Kidney (tissue), 13 donors: ENCODE measurements at regions not wholly inside any gene's neighbourhood (a gene's known extent, or its start where the extent isn't known, plus 50 kb on each side); places are given as distances from the start of the nearest gene placed in this dataset.
A peak's percentile ranks its signal among the peaks of the same experiment; 100 is the strongest.

Experiments
- DNase-seq, 5 donors: peaks; one replicate each; pipeline ENCODE4 v3.0.0-alpha.2; 2013 to 2020
- FAIRE-seq: peaks from 2 replicates; lab custom pipeline; 2012; peaks lifted over from hg19 to GRCh38; lab: Jason Lieb, UNC
- H3K27ac ChIP-seq, 2 donors: one replicate each; pipeline ENCODE4 v1.7.0; 2013; ENCODE audit warnings: low read depth in 2 of 2, low read length in 2 of 2, inconsistent platforms in 1 of 2
- H3K27me3 ChIP-seq: one replicate; pipeline ENCODE4 v1.7.1; 2013; ENCODE audit warnings: low read length, inconsistent platforms; ENCODE audit not compliant: control insufficient read depth, insufficient read depth
- H3K36me3 ChIP-seq, 3 donors: one replicate each; pipeline versions ENCODE4 v1.7.0 to v1.7.1; 2013; ENCODE audit warnings: low read length in 3 of 3, control low read depth in 1 of 3, inconsistent platforms in 1 of 3; ENCODE audit not compliant: insufficient read depth in 3 of 3, control insufficient read depth in 2 of 3
- H3K4me1 ChIP-seq, 3 donors: one replicate each; pipeline versions ENCODE4 v1.7.0 to v1.7.1; 2013; ENCODE audit warnings: low read length in 3 of 3, inconsistent platforms in 1 of 3, low read depth in 1 of 3; ENCODE audit not compliant: control insufficient read depth in 2 of 3, insufficient read depth in 2 of 3
- H3K4me3 ChIP-seq, 3 donors: one replicate each; pipeline versions ENCODE4 v1.7.0 to v1.8.1; 2013; ENCODE audit warnings: low read length in 3 of 3, control low read depth in 1 of 3, inconsistent platforms in 1 of 3
- H3K9ac ChIP-seq, 3 donors: one replicate each; pipeline versions ENCODE4 v1.7.0 to v1.7.1; 2013; ENCODE audit warnings: low read length in 3 of 3, control low read depth in 1 of 3, inconsistent platforms in 1 of 3
- H3K9me3 ChIP-seq, 3 donors: one replicate each; pipeline versions ENCODE4 v1.7.0 to v1.7.1; 2013; ENCODE audit warnings: low read length in 3 of 3, control low read depth in 1 of 3, inconsistent platforms in 1 of 3; ENCODE audit not compliant: control insufficient read depth in 2 of 3, insufficient read depth in 1 of 3
- intact Hi-C: fragments of 100-400 bp; cut with DNase I; formaldehyde crosslinking; loops from one replicate; pipeline ENCODE4 v1.11.1; 2022
- TF ChIP-seq, protein P1 (sequence below): IDR thresholded peaks from 3 replicates; pipeline ENCODE4 v1.5.1; 2012; ENCODE audit warnings: mild to moderate bottlenecking, moderate library complexity, borderline replicate concordance; ENCODE audit not compliant: insufficient read depth; ENCODE audit errors: extremely low read depth
- donor health status: control.
- donor health status: control.
- donor health status: control.
- donor health status: control.
- donor health status: control.
- donor health status: DM: yes; HTN: yes; CAD: no.
- donor health status: Normal renal cell carcinoma (clear cell type).

DNA sequence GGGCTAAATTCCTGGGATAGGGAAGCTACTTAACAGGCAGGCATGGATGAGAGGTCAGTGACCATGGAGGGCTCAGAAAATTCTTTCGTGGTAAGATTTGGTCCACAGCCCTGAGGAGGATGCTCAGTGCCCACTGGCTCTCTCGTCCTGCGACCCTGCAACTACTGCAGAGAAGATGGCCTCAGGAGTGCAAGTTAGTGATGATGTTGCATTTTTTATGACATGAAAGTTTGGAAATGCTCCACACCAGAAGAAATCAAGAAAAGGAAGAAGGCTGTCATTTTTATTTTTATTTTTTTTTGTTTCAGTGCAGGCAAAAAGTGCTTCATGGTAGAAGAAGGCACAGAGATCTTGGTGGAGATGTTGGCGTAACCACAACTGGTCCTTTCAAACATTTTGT is 238.6 kb upstream of the PARD3B start:
- Histone ChIP-seq H3K36me3 (no peaks in the 10 kb centered on the region), H3K9me3 (no peaks in the 10 kb centered on the region), H3K4me1 (no peaks in the 10 kb centered on the region), H3K4me3 (no peak overlapping the region), H3K9ac (no peak overlapping the region), H3K27me3 (no peaks in the 10 kb centered on the region), H3K27ac (no peak overlapping the region)
- DNase-seq (no peak), FAIRE-seq (no peak)
- intact Hi-C loops: no loop called here
- TF ChIP-seq, protein P1, sequence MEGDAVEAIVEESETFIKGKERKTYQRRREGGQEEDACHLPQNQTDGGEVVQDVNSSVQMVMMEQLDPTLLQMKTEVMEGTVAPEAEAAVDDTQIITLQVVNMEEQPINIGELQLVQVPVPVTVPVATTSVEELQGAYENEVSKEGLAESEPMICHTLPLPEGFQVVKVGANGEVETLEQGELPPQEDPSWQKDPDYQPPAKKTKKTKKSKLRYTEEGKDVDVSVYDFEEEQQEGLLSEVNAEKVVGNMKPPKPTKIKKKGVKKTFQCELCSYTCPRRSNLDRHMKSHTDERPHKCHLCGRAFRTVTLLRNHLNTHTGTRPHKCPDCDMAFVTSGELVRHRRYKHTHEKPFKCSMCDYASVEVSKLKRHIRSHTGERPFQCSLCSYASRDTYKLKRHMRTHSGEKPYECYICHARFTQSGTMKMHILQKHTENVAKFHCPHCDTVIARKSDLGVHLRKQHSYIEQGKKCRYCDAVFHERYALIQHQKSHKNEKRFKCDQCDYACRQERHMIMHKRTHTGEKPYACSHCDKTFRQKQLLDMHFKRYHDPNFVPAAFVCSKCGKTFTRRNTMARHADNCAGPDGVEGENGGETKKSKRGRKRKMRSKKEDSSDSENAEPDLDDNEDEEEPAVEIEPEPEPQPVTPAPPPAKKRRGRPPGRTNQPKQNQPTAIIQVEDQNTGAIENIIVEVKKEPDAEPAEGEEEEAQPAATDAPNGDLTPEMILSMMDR: no peak

DNA sequence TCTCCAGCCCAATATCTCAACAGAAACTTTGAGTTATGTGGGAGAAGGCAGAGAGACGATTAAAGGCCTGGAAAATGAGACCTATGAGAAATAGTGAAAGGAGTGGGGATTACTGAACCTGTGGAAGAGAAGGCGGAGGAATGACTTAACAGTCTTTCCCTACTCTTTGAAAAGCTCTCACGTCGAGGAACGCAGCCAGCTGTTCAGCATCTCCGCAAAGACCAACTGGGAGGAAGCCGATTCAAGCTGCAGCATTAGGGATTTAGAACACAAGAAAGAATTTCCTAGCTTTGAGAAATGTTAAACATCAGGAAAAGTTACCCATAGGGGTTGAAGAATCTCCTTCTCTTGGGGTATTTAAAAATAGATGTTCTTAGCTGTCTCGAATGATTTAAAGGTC is 233.2 kb upstream of the PARD3B start:
- Histone ChIP-seq H3K9ac (no peak overlapping the region), H3K4me3 (no peak overlapping the region), H3K27ac (no peak overlapping the region), H3K27me3 (no peaks in the 10 kb centered on the region), H3K9me3 (no peaks in the 10 kb centered on the region), H3K4me1 (peaks cover 2 to 7% (median 6%) of the 10 kb centered on the region in 3 donors), H3K36me3 (no peaks in the 10 kb centered on the region)
- TF ChIP-seq, protein P1: no peak
- peak in 1 of 5 donors; percentile 58 for DNase-seq
- intact Hi-C loops: no loop called here
- FAIRE-seq: no peak

DNA sequence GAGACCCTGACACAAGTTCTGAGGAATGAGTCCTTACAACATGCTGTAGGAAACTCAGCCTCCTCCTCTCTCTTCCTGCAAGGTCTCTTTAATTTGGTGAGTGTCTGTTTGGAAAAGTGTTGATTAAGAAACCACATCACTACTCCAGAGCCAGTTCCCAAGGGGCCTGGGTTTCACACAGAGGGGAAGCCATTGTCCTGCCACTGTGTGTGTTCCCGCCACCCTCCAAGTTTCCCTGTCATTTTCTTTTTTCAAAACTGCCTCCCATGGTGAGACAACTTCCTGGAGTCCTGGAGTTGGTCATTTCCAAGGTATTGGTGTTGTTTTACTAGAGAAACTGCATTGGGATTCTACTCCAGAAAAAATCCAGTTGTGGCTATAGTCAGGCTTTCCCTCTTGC is 232.0 kb upstream of the PARD3B start:
- Histone ChIP-seq H3K9ac (no peak overlapping the region), H3K4me3 (no peak overlapping the region), H3K36me3 (no peaks in the 10 kb centered on the region), H3K27me3 (no peaks in the 10 kb centered on the region), H3K9me3 (no peaks in the 10 kb centered on the region), H3K4me1 (peaks cover 2 to 7% (median 6%) of the 10 kb centered on the region in 3 donors), H3K27ac (no peak overlapping the region)
- FAIRE-seq (no peak), DNase-seq (no peak)
- intact Hi-C loops: no loop called here
- TF ChIP-seq, protein P1: no peak

DNA sequence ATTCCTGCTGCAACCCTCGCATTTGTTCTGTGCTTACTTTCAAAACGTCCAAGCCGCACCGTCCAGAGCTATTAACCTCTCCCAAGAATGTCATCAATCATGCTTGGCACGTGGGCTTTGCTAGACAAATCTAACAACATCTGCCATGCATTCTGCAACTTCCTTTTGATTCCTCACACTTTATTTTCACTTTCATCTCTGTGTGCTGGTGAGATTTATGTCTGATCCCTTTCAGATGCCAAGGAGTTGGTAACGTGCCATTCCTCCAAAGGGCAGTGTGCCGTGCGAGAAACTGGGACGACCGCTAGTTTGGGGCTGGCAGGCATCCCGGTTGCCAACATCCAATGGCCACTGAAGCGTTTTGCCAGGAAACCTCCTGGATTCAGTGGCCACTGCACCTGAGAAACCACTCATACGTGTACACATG is 230.0 kb upstream of the PARD3B start:
- Histone ChIP-seq H3K9me3 (no peaks in the 10 kb centered on the region), H3K27ac (no peak overlapping the region), H3K36me3 (no peaks in the 10 kb centered on the region), H3K4me1 (peaks cover 2 to 7% (median 6%) of the 10 kb centered on the region in 3 donors), H3K4me3 (peak overlapping the region in 2 of 3 donors; percentile 55 to 58), H3K9ac (no peak overlapping the region), H3K27me3 (no peaks in the 10 kb centered on the region)
- intact Hi-C loops: no loop called here
- peak; percentile 13 for FAIRE-seq
- DNase-seq: peak; percentile 51 to 86 (median 71)
- TF ChIP-seq, protein P1: no peak
